ENCODE measurements at regions not wholly inside any gene's neighbourhood (a gene's known extent, or its start where the extent isn't known, plus 50 kb on each side); places are given as distances from the start of the nearest gene placed in this dataset.
"Not testable (repeated sequence)": the region's sequence is repeated elsewhere in the genome, so short reads cannot be mapped to it uniquely, and the experiment has no call there.

- DNase-seq = peak; percentile 50
Observed at GRCh38 chr14:45972416-45972815, 679.2 kb downstream of the RPL10L start.

- DNase-seq = peak; percentile 28
Observed at GRCh38 chr14:45970621-45971020, 681.0 kb downstream of the RPL10L start.

GRCh38 chr14:45968037-45968436 is 683.5 kb downstream of the RPL10L start:
- no peak for DNase-seq

GRCh38 chr14:45949479-45949878 is 696.5 kb upstream of the MIS18BP1 start:
- no peak for DNase-seq

- no peak for DNase-seq
Observed at GRCh38 chr14:45947830-45948229, 694.8 kb upstream of the MIS18BP1 start.

- DNase-seq = no peak
Observed at GRCh38 chr14:45946251-45946650, 693.2 kb upstream of the MIS18BP1 start.

- DNase-seq = no peak
Observed at GRCh38 chr14:45940318-45940717, 687.3 kb upstream of the MIS18BP1 start.

- no peak for DNase-seq
Observed at GRCh38 chr14:45939572-45939971, 686.6 kb upstream of the MIS18BP1 start.

GRCh38 chr14:45919995-45920394 is 667.0 kb upstream of the MIS18BP1 start:
- DNase-seq = not testable (repeated sequence)

- no peak for DNase-seq
Observed at GRCh38 chr14:45916340-45916953, 663.4 kb upstream of the MIS18BP1 start.

- DNase-seq = no peak
Observed at GRCh38 chr14:45907782-45908181, 654.8 kb upstream of the MIS18BP1 start.

- DNase-seq = no peak
Observed at GRCh38 chr14:45906257-45906656, 653.3 kb upstream of the MIS18BP1 start.

GRCh38 chr14:45905672-45906071 is 652.7 kb upstream of the MIS18BP1 start:
- DNase-seq = no peak

- DNase-seq = no peak
Observed at GRCh38 chr14:45904314-45904713, 651.3 kb upstream of the MIS18BP1 start.

GRCh38 chr14:45902241-45902640 is 649.2 kb upstream of the MIS18BP1 start:
- DNase-seq = no peak

GRCh38 chr14:45897439-45897838 is 644.4 kb upstream of the MIS18BP1 start:
- no peak for DNase-seq

GRCh38 chr14:45893127-45893526 is 640.1 kb upstream of the MIS18BP1 start:
- no peak for DNase-seq

GRCh38 chr14:45891417-45892080 is 638.5 kb upstream of the MIS18BP1 start:
- peak; percentile 95 for DNase-seq

- not testable (repeated sequence) for DNase-seq
Observed at GRCh38 chr14:45888766-45889285, 635.8 kb upstream of the MIS18BP1 start.

- DNase-seq = no peak
Observed at GRCh38 chr14:45877981-45878380, 625.0 kb upstream of the MIS18BP1 start.

GRCh38 chr14:45868863-45869262 is 615.9 kb upstream of the MIS18BP1 start:
- no peak for DNase-seq

GRCh38 chr14:45868377-45868776 is 615.4 kb upstream of the MIS18BP1 start:
- no peak for DNase-seq

- DNase-seq = no peak
Observed at GRCh38 chr14:45867046-45867894, 614.3 kb upstream of the MIS18BP1 start.

GRCh38 chr14:45838597-45838996 is 585.6 kb upstream of the MIS18BP1 start:
- peak; percentile 0 for DNase-seq

All from DMS153 (cell line).